ENCODE measurements at regions not wholly inside any gene's neighbourhood (a gene's known extent, or its start where the extent isn't known, plus 50 kb on each side); places are given as distances from the start of the nearest gene placed in this dataset.

- TF ChIP-seq CTCF (IDR thresholded peaks at IDR 0.05; ENCODE audit: borderline replicate concordance, extremely low read depth, low read length, poor library complexity, severe bottlenecking) (no peak), EZH2 (IDR thresholded peaks at IDR 0.05; ENCODE audit: borderline replicate concordance, low read depth, low read length, severe bottlenecking) (no peak)
Observed at GRCh38 chr2:12883906-12884305, 167.2 kb downstream of the TRIB2 start.
